Upper lobe of left lung (tissue), 4 donors: ENCODE measurements at regions not wholly inside any gene's neighbourhood (a gene's known extent, or its start where the extent isn't known, plus 50 kb on each side); places are given as distances from the start of the nearest gene placed in this dataset.

Source experiments
- EP300 ChIP-seq, 4 donors: sonication (generic); formaldehyde crosslinking; IDR thresholded peaks; one replicate each; pipeline ENCODE4 v1.5.1; 2017; ENCODE audit warnings: antibody characterized with exemption in 4 of 4, control low read depth in 2 of 4
- POLR2A ChIP-seq, 4 donors: fragments of 450-650 bp; IDR thresholded peaks; one replicate each; pipeline ENCODE4 v1.5.1; 2016 to 2017; ENCODE audit warnings: antibody characterized with exemption in 4 of 4, mild to moderate bottlenecking in 2 of 4
- POLR2AphosphoS5 ChIP-seq, 2 donors: sonication (generic); formaldehyde crosslinking; IDR thresholded peaks; one replicate each; pipeline ENCODE4 v1.5.1; 2017; ENCODE audit warnings: antibody characterized with exemption in 2 of 2
- TF ChIP-seq, protein P1 (sequence below), 6 experiments: fragments of 450-650 bp in 4 of 6; fragments of 200-600 bp in 2 of 6; sonication (generic) in 2 of 6; IDR thresholded peaks; one replicate each; pipeline ENCODE4 v1.5.1; 2016 to 2019; ENCODE audit warnings: antibody characterized with exemption in 6 of 6

GRCh38 chr11:101267654-101268053 is 138.0 kb upstream of the PGR start:
- TF ChIP-seq EP300 (IDR thresholded peaks at IDR 0.05) (no peak), POLR2AphosphoS5 (IDR thresholded peaks at IDR 0.05) (no peak), POLR2A (IDR thresholded peaks at IDR 0.05) (no peak)
- TF ChIP-seq, protein P1, sequence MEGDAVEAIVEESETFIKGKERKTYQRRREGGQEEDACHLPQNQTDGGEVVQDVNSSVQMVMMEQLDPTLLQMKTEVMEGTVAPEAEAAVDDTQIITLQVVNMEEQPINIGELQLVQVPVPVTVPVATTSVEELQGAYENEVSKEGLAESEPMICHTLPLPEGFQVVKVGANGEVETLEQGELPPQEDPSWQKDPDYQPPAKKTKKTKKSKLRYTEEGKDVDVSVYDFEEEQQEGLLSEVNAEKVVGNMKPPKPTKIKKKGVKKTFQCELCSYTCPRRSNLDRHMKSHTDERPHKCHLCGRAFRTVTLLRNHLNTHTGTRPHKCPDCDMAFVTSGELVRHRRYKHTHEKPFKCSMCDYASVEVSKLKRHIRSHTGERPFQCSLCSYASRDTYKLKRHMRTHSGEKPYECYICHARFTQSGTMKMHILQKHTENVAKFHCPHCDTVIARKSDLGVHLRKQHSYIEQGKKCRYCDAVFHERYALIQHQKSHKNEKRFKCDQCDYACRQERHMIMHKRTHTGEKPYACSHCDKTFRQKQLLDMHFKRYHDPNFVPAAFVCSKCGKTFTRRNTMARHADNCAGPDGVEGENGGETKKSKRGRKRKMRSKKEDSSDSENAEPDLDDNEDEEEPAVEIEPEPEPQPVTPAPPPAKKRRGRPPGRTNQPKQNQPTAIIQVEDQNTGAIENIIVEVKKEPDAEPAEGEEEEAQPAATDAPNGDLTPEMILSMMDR (IDR thresholded peaks at IDR 0.05) = no peak
